ENCODE measurements at regions not wholly inside any gene's neighbourhood (a gene's known extent, or its start where the extent isn't known, plus 50 kb on each side); places are given as distances from the start of the nearest gene placed in this dataset.

DNA sequence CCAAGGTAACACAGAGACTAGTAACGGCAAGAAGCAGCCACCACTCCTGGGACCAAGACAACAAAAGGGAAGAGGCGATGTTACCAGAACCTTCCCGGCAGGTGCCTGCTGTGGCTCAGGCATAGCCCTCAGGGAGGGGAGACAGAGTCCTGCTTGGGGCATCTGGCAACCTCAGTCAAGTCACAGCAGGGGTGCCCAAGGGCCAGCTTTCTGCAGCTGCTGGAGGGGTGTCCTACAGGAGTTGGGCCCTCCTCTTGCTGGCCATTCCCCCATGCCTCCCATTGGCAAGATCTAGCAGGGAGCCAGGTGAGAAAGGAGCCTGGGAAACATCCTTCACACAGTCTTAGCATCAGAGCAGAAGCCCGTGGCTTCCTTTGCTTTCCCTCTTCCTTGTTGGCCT lies 197.3 kb upstream of the IL12A start:
- TF ChIP-seq, protein P1, sequence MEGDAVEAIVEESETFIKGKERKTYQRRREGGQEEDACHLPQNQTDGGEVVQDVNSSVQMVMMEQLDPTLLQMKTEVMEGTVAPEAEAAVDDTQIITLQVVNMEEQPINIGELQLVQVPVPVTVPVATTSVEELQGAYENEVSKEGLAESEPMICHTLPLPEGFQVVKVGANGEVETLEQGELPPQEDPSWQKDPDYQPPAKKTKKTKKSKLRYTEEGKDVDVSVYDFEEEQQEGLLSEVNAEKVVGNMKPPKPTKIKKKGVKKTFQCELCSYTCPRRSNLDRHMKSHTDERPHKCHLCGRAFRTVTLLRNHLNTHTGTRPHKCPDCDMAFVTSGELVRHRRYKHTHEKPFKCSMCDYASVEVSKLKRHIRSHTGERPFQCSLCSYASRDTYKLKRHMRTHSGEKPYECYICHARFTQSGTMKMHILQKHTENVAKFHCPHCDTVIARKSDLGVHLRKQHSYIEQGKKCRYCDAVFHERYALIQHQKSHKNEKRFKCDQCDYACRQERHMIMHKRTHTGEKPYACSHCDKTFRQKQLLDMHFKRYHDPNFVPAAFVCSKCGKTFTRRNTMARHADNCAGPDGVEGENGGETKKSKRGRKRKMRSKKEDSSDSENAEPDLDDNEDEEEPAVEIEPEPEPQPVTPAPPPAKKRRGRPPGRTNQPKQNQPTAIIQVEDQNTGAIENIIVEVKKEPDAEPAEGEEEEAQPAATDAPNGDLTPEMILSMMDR (IDR thresholded peaks at IDR 0.05; ENCODE audit: borderline replicate concordance, insufficient read depth, low read depth, low read length), result no peak
- no peak overlapping the region for H3K4me3 ChIP-seq (ENCODE audit: low read depth, low read length)

DNA sequence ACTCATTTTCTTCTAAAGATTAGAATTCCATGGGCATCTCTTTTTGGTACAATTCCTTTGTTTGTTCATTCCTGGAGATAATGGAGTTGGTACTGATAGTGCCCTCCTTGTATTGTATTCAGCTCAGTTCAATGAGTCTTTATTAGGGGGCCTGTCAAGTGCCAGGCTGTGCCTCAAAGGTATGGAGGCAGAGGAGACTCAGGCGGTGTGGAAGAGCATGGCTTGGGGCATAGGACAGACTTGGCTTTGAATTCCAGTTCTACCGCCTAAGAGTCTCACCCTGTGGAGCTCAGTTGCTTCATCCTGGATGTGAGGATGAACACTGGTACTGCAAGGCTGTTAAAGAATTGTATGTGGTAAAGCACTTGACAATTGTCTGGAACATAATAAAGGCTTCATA lies 196.6 kb upstream of the IL12A start:
- H3K4me3 ChIP-seq (ENCODE audit: low read depth, low read length), result no peak overlapping the region
- TF ChIP-seq, protein P1 (IDR thresholded peaks at IDR 0.05; ENCODE audit: borderline replicate concordance, insufficient read depth, low read depth, low read length), result no peak

DNA sequence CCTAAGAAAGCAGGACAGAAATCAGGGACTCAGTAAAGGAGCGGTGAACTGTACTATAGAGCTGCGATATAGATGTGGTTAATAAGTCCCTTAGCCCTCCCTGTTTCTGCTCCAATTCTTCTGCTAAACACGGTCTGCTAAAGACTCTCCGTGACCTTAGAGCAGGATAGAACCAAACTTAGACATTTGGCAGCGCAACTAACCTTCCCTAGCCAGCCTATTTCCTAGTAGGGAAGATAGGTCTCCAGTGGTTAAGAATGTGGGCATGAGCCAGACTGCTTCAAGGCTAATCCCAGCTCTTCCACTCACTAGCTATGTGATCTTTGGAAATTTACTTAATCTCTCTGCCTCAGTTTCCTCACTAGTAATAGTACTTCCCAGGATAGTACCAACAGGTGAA lies 193.6 kb upstream of the IL12A start:
- TF ChIP-seq, protein P1 (IDR thresholded peaks at IDR 0.05; ENCODE audit: borderline replicate concordance, insufficient read depth, low read depth, low read length), result no peak
- no peak overlapping the region for H3K4me3 ChIP-seq (ENCODE audit: low read depth, low read length)

DNA sequence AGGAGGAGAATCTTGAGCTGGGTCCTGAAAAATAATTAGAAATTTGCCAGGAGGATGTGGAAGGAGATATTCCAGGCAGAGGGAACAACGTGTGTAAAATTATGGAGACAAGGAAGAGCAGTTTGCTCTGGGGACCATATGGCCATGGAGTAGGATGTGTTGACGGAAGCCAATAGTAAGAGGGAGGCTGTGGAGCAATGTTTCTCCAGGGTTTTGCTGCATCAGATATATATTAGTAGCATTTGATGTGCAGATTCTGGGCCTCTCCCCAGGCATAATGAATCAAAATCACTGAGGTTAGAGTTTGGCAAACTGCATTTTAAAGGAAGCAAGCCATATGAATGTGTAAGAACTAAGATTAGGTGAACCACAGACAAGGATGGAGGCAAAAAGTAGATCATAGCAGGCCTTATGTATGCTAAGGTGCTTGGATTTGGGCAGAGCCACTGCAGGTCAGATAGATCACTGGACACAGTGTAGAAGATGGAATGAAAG lies 192.9 kb upstream of the IL12A start:
- TF ChIP-seq, protein P1 (IDR thresholded peaks at IDR 0.05; ENCODE audit: borderline replicate concordance, insufficient read depth, low read depth, low read length), result no peak
- no peak overlapping the region for H3K4me3 ChIP-seq (ENCODE audit: low read depth, low read length)

DNA sequence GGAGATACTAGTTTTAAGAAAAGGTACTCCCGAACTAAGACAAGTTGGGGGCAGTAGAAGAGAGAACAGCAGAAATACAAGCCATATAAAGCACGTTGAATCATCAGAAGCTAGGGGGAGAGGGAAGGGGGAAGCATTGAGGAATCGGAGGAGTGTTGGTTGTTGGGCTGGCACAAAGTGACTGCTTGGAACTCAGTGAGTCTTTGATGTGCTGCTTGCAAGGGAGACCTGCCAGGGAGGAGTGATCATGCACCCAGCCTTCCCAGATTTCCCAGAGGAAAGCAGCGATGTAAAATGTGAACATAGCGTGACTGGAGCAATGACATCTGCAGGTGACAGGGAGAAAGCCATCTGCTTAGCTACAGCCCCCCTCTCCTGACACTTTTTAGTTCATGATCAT lies 192.4 kb upstream of the IL12A start:
- TF ChIP-seq, protein P1 (IDR thresholded peaks at IDR 0.05; ENCODE audit: borderline replicate concordance, insufficient read depth, low read depth, low read length), result no peak
- no peak overlapping the region for H3K4me3 ChIP-seq (ENCODE audit: low read depth, low read length)

DNA sequence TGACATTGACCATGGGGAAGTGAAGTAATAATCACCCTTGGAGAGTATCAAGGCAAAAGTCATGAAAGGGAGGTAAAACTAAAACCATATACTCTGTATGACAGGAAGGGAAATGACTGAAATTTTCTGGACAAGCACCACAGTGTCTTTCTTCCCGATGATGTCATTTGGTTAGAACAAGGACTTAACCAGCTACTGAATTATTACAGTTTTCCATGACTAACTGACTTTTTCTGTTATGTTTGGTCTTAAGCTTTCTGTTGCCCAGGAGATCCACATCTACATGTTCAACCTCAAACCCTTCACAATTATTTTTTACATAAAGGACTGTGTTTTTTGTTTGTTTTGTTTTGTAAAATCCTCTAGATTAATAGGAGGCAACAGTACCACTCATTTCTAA lies 191.9 kb upstream of the IL12A start:
- no peak overlapping the region for H3K4me3 ChIP-seq (ENCODE audit: low read depth, low read length)
- TF ChIP-seq, protein P1 (IDR thresholded peaks at IDR 0.05; ENCODE audit: borderline replicate concordance, insufficient read depth, low read depth, low read length), result no peak

DNA sequence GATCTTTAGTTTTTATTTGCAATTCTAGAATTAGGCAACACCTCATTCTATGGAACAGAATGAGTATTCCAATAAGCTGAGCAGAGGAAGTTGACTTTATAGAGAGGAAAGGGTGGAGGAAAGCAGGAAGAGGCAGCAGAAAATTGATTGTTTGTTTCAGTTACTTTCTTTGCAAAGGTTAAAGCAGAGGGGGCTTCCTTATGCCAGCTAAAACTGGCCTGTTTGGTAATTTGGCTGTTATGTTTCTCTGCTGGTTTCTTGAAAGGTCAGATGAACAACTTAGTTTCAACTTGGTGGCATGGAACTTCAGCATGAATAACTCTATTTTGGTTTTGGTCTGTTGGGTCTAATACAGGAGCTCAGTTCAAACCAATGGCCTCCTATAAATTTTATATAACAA lies 190.9 kb upstream of the IL12A start:
- TF ChIP-seq, protein P1 (IDR thresholded peaks at IDR 0.05; ENCODE audit: borderline replicate concordance, insufficient read depth, low read depth, low read length), result no peak
- no peak overlapping the region for H3K4me3 ChIP-seq (ENCODE audit: low read depth, low read length)
